Glutamatergic neuron (in vitro differentiated cells): ENCODE measurements at regions not wholly inside any gene's neighbourhood (a gene's known extent, or its start where the extent isn't known, plus 50 kb on each side); places are given as distances from the start of the nearest gene placed in this dataset.

Source experiments
- DNase-seq: peaks from one replicate; pipeline ENCODE4 v3.0.0; 2022
- H3K27ac Mint-ChIP-seq: one replicate; pipeline ENCODE4 v1.8.0; 2020; ENCODE audit warnings: mild to moderate bottlenecking, mixed read lengths, inconsistent platforms; ENCODE audit not compliant: unreplicated experiment
- H3K27me3 Mint-ChIP-seq: one replicate; pipeline ENCODE4 v1.8.0; 2020; ENCODE audit warnings: mild to moderate bottlenecking, moderate library complexity, mixed read lengths, inconsistent platforms; ENCODE audit not compliant: unreplicated experiment
- H3K36me3 Mint-ChIP-seq: one replicate; pipeline ENCODE4 v1.8.0; 2020; ENCODE audit warnings: mild to moderate bottlenecking, mixed read lengths, inconsistent platforms; ENCODE audit not compliant: unreplicated experiment
- H3K4me1 Mint-ChIP-seq: one replicate; pipeline ENCODE4 v1.8.0; 2020; ENCODE audit warnings: mild to moderate bottlenecking, low read depth, mixed read lengths, inconsistent platforms; ENCODE audit not compliant: unreplicated experiment
- H3K4me3 Mint-ChIP-seq: one replicate; pipeline ENCODE4 v1.8.0; 2020; ENCODE audit warnings: mild to moderate bottlenecking, mixed read lengths, inconsistent platforms; ENCODE audit not compliant: unreplicated experiment
- H3K9me3 Mint-ChIP-seq: one replicate; pipeline ENCODE4 v1.8.0; 2020; ENCODE audit warnings: mild to moderate bottlenecking, moderate library complexity, mixed read lengths, inconsistent platforms; ENCODE audit not compliant: unreplicated experiment
- CTCF ChIP-seq: fragments of 200-600 bp; sonication (generic); IDR thresholded peaks from one replicate; pipeline ENCODE4 v1.5.0; 2021; ENCODE audit not compliant: partially characterized antibody, unreplicated experiment

- DNase-seq: no peak
- no peaks in the 10 kb centered on the region for H3K27me3 Mint-ChIP-seq
- no peaks in the 10 kb centered on the region for H3K9me3 Mint-ChIP-seq
- no peaks in the 10 kb centered on the region for H3K4me1 Mint-ChIP-seq
- TF ChIP-seq CTCF: no peak
- no peaks in the 10 kb centered on the region for H3K36me3 Mint-ChIP-seq
- H3K27ac Mint-ChIP-seq: no peak overlapping the region
- H3K4me3 Mint-ChIP-seq: no peak overlapping the region
These were observed 257.8 kb downstream of the LMO4 start for GRCh38 chr1:87586501-87586900.

- H3K4me1 Mint-ChIP-seq: no peaks in the 10 kb centered on the region
- no peak for DNase-seq
- H3K36me3 Mint-ChIP-seq: no peaks in the 10 kb centered on the region
- H3K27me3 Mint-ChIP-seq: no peaks in the 10 kb centered on the region
- no peak overlapping the region for H3K4me3 Mint-ChIP-seq
- peaks cover 2% of the 10 kb centered on the region for H3K9me3 Mint-ChIP-seq
- TF ChIP-seq CTCF: no peak
- no peak overlapping the region for H3K27ac Mint-ChIP-seq
These were observed 259.8 kb downstream of the LMO4 start for GRCh38 chr1:87588495-87588894.

- no peak overlapping the region for H3K27ac Mint-ChIP-seq
- no peaks in the 10 kb centered on the region for H3K27me3 Mint-ChIP-seq
These were observed 262.8 kb downstream of the LMO4 start for GRCh38 chr1:87591492-87591891.

GRCh38 chr1:87592156-87592555 is 263.5 kb downstream of the LMO4 start:
- no peaks in the 10 kb centered on the region for H3K4me1 Mint-ChIP-seq

More at GRCh38 chr1:87591492-87591891, 262.8 kb downstream of the LMO4 start:
- Mint-ChIP-seq H3K4me3 (no peak overlapping the region), H3K36me3 (no peaks in the 10 kb centered on the region), H3K4me1 (no peaks in the 10 kb centered on the region), H3K9me3 (peaks cover 2% of the 10 kb centered on the region)
- DNase-seq: no peak
- TF ChIP-seq CTCF: no peak

More at GRCh38 chr1:87592156-87592555, 263.5 kb downstream of the LMO4 start:
- H3K9me3 Mint-ChIP-seq: peaks cover 2% of the 10 kb centered on the region
- TF ChIP-seq CTCF: no peak
- no peak overlapping the region for H3K4me3 Mint-ChIP-seq
- no peak for DNase-seq
- H3K27me3 Mint-ChIP-seq: no peaks in the 10 kb centered on the region
- H3K27ac Mint-ChIP-seq: no peak overlapping the region
- H3K36me3 Mint-ChIP-seq: no peaks in the 10 kb centered on the region
